Suprapubic skin (tissue), 3 donors: ENCODE measurements at regions not wholly inside any gene's neighbourhood (a gene's known extent, or its start where the extent isn't known, plus 50 kb on each side); places are given as distances from the start of the nearest gene placed in this dataset.

ENCODE experiments used
- CTCF ChIP-seq, 2 donors: fragments of 200-600 bp in 1 of 2; fragments of 450-650 bp in 1 of 2; sonication (generic) in 1 of 2; IDR thresholded peaks; one replicate each; pipeline ENCODE4 v1.5.1; 2016 to 2019; ENCODE audit warnings: antibody characterized with exemption in 2 of 2, mild to moderate bottlenecking in 1 of 2, moderate library complexity in 1 of 2
- EP300 ChIP-seq: sonication (generic); formaldehyde crosslinking; IDR thresholded peaks from one replicate; pipeline ENCODE4 v1.6.1; 2017; ENCODE audit warnings: antibody characterized with exemption

GRCh38 chr6:105515054-105515453 lies 112.2 kb upstream of the PREP start:
- TF ChIP-seq EP300 = no peak
- no peak for TF ChIP-seq CTCF (IDR thresholded peaks at IDR 0.05)
